GM21367 (cell line): ENCODE measurements at regions not wholly inside any gene's neighbourhood (a gene's known extent, or its start where the extent isn't known, plus 50 kb on each side); places are given as distances from the start of the nearest gene placed in this dataset.
"Not testable (repeated sequence)": the region's sequence is repeated elsewhere in the genome, so short reads cannot be mapped to it uniquely, and the experiment has no call there.

Experiments used
- ATAC-seq: cut with Tn5 transposase; IDR thresholded peaks from one replicate; pipeline ENCODE4 v1.9.1; 2021; ENCODE audit not compliant: unreplicated experiment

DNA sequence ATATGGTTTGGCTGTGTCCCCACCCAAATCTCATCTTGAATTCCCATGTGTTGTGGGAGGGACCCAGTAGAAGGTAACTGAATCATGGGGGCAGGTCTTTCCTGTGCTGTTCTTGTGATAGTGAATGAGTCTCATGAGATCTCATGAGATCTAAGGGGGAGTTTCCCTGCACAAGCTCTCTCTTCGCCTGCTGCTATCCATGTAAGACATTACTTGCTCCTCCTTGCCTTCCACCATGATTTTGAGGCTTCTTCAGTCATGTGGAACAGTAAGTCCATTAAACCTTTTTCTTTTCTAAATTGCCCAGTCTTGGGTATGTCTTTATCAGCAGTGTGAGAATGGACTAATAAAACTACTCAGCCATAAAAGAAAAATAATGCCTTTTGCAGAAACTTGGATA is 80.8 kb upstream of the SERPINE2 start:
- ATAC-seq, result not testable (repeated sequence)

DNA sequence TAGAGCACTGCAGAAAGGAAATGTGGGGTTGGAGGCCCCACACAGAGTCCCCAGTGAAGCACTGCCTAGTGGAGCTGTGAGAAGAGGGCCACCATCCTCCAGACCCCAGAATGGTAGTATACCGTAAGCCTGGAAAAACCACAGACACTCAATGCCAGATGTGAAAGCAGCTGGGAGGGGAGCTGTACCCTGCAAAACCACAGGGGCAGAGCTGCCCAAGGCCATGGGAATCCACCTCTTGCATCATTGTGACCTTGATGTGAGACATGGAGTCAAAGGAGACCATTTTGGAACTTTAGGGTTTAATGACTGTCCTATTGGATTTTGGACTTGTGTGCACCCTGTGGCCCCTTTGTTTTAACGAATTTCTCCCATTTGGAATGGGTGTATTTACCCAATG is 75.3 kb upstream of the SERPINE2 start:
- ATAC-seq, result no peak

DNA sequence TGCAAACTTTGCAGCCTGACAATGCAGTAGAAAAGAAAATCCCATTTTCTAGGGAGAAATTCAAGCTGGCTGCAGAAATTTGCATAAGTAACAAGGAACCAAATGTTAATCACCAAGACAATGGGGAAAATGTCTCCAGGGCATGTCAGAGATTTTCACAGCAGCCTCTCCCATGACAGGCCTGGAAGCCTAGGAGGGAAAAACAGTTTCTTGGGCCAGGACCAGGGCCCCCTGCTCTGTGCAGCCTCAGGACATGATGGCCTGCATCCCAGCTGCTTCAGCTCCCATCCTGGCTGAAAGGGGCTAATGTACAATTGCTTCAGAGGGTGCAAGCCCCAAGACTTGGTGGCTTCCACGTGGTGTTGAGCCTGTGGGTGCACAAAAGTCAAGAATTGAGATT is 74.8 kb upstream of the SERPINE2 start:
- ATAC-seq, result not testable (repeated sequence)

DNA sequence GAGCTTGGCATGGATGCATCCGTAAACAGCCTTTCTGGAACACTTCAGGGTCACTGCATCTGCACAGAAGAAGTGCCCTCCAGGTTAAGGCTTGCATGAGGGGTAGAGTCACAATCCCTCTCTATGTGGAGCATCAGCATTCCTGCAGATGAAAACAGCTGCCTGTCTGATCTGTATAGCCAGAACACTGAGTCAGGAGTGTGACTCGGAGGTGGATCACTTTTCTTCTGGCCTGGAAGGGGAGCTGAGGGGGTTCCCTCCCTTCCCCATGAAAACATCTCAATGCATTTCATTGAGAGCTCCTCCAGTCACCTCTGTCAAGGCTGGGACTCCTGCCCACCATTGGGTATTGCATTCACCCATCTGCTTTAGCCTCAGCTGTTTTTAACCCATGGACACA is 72.5 kb upstream of the SERPINE2 start:
- no peak for ATAC-seq

DNA sequence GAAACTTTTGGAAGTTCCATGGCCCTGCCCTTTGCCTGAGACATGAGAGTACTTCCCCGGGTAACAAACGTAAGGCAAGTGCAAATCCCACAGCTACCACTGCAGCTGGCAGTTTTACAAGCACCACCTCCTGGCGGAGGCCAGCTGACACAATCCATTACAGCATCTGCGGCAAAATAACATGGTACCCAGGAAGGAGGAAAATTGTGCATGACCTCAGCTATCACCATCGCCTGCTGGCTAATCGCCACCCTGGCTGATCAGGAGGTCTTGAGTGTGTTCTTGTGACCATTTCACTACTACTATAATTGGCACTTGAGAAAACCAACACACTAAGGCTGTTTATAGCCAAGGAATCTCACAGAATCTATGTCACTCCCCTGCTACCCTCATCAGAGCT is 71.7 kb upstream of the SERPINE2 start:
- ATAC-seq, result no peak

DNA sequence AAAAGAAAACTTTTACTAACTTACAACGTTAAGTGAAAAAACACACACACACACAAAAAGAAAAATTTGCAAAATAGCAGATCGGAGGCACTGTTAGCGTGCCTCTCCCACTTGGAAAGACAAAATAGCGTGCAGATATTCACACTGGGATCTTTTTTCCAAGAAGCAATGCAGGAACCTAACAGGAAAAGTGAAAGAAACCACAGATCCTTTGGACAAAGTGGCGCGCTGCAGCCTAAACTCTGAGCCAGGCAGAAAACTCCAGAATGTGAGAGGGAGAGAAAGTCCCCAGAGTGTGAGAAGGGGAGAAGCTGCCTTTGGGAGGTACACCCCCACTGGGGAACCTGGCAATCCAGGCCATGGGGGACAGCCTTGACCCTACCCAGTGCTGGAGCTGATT is 70.7 kb upstream of the SERPINE2 start:
- ATAC-seq, result no peak

DNA sequence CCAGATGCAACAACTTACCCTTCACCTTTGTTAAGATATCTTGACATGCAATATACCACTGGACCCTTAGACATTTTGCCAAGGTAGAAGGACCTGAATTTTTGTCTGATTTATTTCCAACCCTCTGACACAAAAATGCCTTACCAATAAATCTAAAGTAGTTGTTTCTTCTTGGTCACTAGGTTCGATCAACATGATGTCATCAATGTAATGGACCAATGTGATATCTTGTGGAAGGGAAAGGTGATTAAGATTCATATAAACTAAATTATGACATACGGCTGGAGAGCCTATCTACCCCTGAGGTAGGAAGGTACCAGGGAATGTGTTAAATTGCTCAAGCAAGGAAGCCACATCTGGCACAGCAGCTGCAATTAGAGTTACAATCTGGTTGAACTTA is 67.7 kb upstream of the SERPINE2 start:
- no peak for ATAC-seq

DNA sequence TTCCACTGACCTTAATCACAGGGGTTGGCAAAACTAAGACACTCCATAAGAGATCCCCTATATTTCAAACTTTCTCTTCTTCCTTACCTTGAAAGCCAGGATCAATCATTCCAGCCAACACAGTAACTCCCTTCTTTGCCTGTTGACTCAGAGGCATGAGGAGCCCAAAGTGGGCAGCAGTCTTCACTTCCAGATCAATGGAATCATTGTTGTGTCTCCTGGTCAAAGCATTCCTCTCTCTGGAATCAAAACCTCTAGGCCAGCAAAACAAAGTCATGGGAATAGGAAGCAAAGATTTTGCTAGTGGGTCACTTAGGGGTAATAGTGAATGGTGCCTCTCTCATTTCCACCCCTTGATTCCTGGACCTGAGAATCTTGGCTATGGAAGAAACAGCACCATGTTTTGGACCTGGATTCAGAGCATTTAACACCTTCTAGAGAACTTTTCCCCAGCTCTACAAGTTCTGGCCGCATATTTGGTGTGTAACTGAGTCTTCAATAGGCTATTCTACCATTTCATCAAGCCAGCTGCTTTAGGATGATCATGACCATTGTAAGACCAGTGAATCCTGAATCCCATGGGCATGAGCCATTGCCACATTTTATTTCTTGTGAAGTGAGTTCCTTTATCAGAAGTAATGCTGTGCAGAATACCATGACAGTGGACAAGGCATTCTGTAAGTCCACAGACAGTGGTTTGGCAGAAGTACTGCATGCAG is 65.7 kb upstream of the SERPINE2 start:
- ATAC-seq, result no peak

DNA sequence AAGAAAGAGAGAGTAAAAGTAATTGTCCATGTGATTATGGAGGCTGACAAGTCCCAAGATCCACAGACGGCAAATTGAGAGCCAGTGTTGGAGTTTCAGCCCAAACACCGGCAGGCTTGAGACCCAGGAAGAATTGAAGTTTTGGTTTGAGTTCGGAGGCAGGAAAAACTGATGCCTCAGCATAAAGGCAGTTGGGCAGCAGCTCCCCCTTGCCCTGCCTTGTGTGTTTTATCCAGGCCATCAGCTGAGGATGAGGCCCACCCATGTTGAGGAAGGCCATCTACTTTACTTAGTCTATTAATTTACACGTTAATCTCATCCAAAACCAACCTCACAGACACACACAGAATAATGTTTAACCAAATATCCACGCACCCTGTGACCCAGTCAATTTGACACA is 64.6 kb upstream of the SERPINE2 start:
- no peak for ATAC-seq

DNA sequence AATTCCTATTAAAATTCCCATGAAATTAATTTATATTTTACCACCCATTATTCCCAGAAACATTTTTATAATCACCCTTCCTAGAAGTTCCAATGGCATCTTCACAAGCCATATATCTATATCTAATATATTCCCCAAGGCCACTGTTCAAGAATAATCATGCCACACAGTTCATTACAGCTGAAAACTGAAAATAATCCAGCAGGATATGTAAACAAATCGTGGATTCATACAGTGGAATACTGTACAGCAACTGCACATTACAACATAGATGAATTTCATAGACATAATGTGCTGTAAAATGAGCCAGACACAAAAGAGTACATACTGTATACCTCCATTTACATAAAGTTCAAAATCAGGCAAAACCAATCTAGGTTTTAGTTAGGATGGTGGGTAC is 63.9 kb upstream of the SERPINE2 start:
- ATAC-seq, result no peak

DNA sequence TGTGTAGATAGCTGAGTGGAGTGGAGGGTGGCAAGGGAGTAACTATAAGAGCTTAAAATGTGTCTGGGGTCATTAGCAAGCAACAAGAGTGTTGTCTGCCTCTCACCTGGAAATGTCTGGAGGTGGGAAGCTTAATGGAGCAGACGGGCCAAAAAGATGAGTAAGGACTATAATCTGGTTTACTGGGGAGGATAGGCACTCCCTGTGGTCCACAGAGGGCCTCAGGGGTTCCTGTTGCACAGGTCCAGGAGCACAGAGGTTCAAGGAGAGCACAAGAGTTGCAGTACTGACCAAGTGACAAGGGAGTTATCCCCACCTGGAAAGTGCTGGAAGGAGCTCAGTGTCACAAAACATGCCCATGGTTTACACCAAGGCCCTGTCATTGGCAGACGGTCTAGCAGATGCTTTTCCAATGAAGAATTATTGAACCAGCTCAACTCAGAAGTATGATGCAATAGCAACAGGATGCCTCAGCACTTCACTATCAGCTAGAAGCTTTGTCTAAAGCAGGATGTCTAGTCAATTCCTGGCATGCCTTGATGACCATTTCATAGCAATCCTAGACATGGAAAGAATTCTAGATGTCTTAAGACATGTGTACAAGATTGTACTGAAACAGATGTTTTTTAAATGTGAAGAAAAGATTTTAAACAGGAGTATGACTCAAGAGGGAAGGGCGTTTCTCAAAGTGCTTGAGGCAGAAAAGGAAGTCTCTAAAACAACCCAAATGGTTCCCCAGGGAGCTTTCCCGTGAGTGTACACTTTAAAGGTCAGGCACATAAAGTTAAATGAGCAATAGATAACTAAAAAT is 62.9 kb upstream of the SERPINE2 start:
- ATAC-seq, result no peak

DNA sequence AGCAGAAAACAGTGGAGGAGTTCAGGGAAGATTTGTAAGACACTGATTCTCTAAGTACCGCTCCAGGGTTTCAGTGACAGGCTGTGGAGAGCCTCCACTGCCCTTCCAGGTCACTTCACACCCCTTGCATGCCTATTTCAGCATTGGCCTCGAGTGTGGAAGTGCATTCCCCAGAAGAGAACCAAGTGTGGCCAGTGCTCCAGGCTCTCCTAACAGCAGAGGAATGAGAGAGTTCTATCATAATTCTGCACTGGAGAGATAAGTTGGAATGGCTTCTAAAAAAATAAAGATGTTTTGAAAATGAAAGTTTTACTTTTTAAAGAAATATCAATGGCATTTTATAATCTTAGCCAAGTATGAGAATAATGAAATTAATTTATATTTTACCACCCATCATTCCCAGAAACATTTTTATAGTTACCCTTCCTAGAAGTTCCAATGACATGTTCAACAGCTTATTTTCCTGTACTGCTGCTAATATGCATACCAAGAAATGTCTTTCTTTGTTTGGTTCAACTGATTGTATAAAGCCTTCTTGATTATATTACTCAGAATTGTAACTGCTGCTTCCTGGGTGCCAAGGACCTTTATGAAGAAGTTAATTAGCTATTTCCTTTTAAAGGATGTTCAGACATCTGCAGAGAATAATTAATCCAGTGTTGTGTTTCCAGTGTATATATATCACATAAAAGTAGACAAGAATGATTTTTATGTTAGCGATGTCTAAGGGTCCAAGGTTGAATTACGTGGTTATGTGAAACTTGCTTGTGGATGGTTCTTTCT is 61.0 kb upstream of the SERPINE2 start:
- ATAC-seq, result no peak

DNA sequence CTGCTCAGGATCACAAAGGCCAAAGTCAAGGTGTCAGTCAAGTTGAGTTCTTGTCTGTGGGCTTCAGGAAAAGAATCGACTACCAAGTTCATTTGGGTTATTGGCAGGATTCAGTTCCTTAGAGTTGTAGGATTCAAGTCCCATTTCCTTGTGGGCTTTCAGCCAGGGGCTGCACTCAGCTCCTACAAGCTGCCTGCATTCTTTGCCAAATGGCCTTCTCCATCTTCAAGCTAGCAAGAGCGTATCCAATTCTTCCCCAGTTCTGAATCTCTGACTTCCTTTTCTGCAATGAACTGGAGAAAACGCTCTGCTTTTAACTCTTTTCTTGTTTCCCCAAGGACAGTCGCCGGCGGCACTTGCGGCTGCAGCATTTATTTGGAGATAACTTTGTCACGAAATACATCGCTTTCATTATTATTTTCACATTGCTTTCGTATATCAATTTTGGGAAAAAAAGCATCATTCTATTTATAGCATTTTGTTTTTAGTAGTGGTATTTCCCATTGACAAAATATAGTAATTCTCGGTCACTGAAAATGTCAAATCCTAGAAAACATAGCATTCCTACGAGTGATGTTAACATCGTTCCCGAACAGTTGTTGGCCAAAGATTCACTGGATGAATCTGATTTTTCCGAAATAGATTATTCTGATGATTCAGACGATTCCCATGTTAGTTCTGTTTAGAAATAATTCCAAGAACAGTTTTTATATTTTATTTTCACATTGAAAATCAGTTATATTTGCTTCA is 59.6 kb upstream of the SERPINE2 start:
- ATAC-seq, result no peak

DNA sequence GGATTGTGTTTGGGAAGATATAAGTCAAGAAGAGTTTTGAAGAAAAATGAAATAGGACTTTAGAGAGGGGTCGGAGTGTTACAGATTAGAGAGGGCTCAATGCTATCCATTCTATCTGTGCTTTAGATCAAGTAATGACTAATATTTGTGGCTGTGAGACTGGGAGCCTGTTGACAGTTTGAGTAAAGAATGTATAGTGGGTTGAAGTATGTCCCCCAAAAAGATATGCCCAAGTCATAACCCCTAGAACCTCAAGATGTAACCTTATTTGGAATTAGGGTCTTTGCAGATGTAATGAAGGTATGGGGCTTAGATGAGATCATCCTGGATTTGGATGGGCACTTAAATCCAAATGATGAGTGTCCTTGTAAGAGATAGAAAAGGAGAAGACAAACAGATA is 55.3 kb upstream of the SERPINE2 start:
- ATAC-seq, result no peak

DNA sequence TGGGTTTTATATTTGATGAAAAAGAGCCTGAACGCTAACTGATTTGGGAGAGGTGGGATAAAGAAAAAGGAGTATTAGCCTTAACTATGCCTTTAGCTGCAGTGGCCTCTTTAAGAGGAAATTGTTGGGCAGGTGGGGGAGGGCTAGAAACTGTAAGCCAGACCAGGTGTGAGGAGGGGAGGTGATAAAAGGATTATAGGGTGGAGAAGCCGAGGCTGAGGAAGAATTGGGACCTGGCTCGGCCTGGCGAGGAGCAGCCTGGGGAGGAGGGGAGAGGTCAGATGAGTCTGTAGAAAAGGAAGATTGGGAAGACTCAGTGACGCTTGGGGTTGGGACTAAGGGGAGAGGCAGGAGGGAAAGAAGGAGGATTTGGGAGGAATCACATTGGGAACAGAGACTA is 52.6 kb upstream of the SERPINE2 start:
- not testable (repeated sequence) for ATAC-seq

DNA sequence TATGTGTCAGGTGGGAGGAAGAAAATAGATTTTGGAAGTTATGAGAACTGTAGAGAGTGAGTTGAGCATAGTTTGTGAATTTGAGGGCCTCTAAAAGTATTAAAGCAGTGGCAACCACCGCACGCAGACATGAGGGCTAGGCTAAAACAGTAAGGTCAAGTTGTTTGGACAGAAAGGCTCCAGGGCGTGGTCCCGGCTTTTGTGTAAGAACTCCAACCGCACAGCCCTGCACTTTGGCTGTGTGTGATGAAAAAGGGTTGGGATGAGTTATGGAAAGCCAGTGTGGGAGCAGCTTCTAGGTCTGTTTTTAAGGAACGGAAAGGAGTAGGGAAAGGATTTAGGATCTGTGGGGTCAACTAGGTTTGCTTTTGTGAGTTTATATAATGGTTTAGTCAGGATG is 50.5 kb upstream of the SERPINE2 start:
- not testable (repeated sequence) for ATAC-seq
